GM04504 (cell line): ENCODE measurements at regions not wholly inside any gene's neighbourhood (a gene's known extent, or its start where the extent isn't known, plus 50 kb on each side); places are given as distances from the start of the nearest gene placed in this dataset.

ENCODE experiments used
- DNase-seq: peaks from one replicate; pipeline ENCODE4 v3.0.0-alpha.2; 2012; ENCODE audit warnings: low read depth

- DNase-seq: no peak
Measured at GRCh38 chr9:35540315-35540714, 50.4 kb downstream of the RUSC2 start.

- no peak for DNase-seq
Measured at GRCh38 chr9:35546853-35547252, 56.9 kb downstream of the RUSC2 start.

GRCh38 chr9:35547889-35548418 is 57.1 kb upstream of the TESK1 start:
- no peak for DNase-seq

- no peak for DNase-seq
Measured at GRCh38 chr9:35548571-35548970, 56.5 kb upstream of the TESK1 start.

- DNase-seq: no peak
Measured at GRCh38 chr9:35549441-35549840, 55.6 kb upstream of the TESK1 start.

- DNase-seq: no peak
Measured at GRCh38 chr9:35552376-35552775, 52.7 kb upstream of the TESK1 start.

- no peak for DNase-seq
Measured at GRCh38 chr9:35552837-35553236, 52.2 kb upstream of the TESK1 start.

GRCh38 chr9:35553670-35554543 is 51.2 kb upstream of the TESK1 start:
- DNase-seq: peak; percentile 65

- DNase-seq: no peak
Measured at GRCh38 chr9:35555246-35555701, 49.8 kb upstream of the TESK1 start.
